HG02970 (cell line): ENCODE measurements at regions not wholly inside any gene's neighbourhood (a gene's known extent, or its start where the extent isn't known, plus 50 kb on each side); places are given as distances from the start of the nearest gene placed in this dataset.

Source experiments
- ATAC-seq: cut with Tn5 transposase; IDR thresholded peaks from one replicate; pipeline ENCODE4 v1.9.1; 2021; ENCODE audit warnings: mild to moderate bottlenecking, moderate library complexity, moderate number of reproducible peaks; ENCODE audit not compliant: unreplicated experiment, low FRiP score

- no peak for ATAC-seq
Measured at GRCh38 chr1:172751683-172752082, 92.8 kb downstream of the FASLG start.

DNA sequence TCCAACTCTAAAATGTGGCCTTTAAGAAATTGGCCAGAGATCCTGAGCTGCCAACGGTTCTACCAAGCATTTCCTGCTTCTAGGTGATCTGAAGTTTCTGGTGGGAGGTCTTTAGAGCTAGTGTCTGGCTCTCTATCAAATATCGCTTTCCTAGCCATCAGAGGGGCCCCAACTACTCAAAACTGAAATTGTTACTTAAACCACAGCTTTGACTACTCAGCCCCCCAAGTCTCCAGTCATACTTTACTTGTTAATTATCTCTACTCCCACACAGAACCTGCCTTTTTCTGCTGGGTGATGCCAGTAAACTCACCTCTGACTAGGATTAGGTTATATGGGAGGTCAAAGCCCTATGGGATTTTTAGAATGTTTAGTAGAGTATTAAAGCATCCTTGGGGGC lies 95.1 kb downstream of the FASLG start:
- no peak for ATAC-seq

DNA sequence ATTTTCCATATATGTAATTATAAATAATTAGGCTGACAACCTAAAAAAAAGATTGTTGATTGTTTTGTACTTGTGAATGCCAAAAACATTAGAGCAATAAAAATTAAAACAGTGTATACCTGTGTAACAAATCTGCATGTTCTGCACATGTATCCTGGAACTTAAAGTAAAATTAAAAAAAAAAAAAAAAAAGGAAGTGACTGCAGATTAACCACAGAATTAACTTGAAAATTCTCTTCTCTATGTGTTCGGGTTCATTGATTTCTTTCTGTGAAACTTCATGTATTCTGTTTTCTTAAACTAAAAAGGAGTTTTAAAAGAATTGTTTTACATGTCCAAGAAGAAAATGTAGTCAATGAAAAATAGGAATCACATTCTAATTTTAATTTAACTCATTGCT lies 95.7 kb downstream of the FASLG start:
- ATAC-seq, result no peak

DNA sequence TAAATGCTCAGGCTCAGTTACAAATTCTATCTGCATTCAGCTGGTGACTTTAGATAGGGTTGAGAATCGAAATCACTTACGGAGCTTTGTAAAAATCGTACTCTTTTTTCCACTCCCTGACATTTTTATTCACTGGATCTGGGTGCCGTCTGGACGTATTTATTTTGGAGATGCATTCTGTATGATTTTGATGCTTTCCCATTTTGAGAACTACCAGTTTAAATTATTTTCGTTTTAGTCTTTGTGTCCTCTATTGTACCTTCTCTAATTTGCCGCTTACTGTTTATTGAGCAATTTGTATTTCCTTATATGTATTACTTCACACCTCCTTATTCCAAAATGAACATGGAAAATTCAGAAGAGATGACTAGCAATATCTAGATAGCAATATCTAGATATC lies 96.2 kb downstream of the FASLG start:
- ATAC-seq, result no peak

- no peak for ATAC-seq
Measured at GRCh38 chr1:172756024-172756423, 97.1 kb downstream of the FASLG start.

DNA sequence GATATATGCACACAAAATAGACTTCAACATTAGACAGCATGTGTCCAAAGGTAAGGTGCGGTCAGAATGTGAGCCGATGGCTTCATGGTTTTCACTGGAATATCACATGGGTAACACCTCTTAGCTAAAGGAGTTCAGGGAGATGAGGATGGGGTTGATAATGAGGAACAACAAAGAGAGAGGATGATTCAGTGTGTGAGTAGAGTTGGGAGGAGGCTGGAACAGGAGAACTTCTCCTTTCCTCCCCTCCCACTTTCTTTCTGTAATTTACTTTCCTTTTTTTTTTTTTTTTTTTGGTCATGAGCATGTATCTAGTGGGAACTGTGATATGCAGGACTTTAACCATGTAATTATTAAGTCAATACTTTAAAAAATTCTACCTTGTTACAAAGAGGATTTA lies 99.4 kb downstream of the FASLG start:
- no peak for ATAC-seq

DNA sequence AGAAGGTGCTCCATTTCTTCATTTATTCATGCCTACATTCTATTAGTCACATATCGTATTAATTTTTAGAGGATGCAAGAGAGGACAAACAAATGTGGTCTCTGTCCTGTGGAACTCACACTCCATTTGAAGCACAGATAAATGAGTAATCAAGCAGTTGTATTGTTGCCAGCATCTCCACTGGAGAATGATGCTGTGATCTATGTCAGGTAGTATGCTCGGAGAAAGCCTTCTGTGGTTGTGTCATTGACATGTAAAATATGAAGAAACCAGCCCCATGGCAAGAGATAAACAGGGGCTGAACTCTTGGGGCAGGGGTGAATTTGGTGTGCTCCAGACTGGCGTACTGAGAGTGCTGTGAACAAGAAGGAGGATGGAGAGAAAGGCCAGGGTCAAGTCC lies 101.2 kb downstream of the FASLG start:
- ATAC-seq, result no peak

DNA sequence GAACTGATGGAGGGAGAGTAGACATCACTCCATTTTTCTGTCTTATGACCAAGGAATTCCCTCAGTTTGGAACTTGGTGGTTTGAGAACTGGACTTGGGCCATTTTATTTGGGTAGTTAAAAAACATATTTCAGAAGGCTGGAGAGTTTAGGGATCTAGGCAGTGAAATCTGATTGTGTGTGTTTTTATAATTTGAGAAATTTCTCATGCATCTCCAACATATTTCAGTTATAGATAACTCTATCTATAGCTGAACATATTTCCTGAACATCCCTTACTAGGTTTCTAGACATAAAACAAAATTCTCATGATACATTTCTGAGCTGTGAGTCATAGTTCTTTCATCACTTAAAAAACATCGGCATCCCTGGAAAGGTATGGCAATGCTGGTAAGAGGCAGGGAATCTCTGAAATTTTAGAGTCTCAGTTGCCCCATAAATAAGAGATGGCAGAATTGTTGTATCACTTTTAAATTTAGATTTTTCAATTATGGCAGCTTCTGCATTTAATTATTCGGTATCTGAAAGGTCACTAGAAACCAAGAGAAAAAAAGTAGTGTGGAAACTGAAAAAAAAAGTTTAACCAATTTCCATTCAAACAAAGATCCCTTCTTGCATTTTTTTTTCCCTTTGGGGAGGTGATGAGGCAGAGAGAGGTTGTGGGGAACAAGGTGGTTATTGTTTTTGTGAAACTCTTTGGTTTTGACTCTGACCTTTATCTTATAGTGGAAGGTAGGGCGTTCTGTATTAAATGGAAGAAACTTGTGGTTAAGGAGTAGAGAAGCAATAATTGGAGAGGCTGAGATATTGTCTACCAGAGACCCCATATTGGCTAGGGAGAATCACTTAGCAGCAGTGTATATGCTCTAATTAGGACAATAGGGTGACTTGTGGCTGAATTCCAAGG lies 102.9 kb downstream of the FASLG start:
- ATAC-seq, result no peak

DNA sequence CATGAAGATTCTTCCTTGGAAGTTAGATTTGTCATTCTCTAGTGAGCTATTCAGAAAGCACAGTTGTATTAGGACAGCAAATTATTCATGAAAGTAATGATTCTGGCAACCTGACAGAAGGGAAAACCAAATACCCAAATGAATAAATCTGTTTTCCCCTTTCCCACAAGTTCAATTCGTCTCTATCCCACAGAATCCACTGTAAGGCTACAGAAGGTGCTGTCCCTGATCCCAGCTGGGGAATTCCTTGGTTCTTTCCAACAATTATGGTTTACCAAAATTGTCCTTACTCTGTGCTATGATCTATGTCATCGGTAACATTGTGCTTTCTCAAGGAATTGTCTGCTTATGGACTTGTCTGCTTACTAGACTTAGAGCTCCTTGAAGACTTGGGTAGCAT lies 104.2 kb downstream of the FASLG start:
- no peak for ATAC-seq

DNA sequence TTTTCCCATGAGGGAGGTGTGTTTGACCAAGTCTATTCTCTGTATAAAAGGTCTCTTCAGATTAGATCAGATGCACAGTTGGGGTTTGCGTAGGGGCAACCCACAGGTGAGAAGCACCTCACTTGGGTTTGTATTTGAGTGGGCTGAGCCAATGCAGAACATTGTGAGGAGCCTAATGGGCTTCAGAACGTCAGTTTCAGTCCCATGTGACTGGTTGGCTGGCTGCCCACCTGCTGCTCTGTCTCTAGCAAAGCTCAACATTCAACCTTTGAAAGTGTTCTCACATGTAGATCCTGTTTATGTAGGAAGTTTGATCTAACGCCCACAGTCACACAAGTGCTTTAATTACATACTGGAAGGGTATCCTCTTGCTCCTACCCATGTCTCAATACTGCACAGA lies 105.5 kb downstream of the FASLG start:
- ATAC-seq, result no peak

- no peak for ATAC-seq
Measured at GRCh38 chr1:172766462-172766861, 107.6 kb downstream of the FASLG start.

- ATAC-seq, result no peak
Measured at GRCh38 chr1:172770071-172770470, 111.2 kb downstream of the FASLG start.

- no peak for ATAC-seq
Measured at GRCh38 chr1:172774561-172774960, 115.7 kb downstream of the FASLG start.

- no peak for ATAC-seq
Measured at GRCh38 chr1:172775606-172776005, 116.7 kb downstream of the FASLG start.

DNA sequence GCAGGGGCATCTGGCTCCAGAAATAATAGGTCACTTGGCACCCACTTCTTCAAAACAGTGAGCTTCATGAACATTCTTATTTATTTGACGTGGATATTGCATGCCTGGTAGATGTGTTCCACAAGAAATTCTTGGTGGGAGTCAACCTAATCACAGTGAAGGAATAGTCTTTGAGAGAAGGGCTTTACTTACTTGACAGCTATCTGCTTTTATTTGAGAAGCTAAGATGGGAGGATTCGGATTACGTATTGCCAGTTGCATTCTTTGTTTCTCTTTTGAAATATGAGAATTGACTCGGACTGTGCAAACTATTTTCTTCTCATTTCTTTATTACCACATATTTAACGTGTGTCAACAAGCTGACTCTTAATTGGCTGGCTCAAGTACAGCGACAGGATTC lies 117.2 kb downstream of the FASLG start:
- ATAC-seq, result no peak

DNA sequence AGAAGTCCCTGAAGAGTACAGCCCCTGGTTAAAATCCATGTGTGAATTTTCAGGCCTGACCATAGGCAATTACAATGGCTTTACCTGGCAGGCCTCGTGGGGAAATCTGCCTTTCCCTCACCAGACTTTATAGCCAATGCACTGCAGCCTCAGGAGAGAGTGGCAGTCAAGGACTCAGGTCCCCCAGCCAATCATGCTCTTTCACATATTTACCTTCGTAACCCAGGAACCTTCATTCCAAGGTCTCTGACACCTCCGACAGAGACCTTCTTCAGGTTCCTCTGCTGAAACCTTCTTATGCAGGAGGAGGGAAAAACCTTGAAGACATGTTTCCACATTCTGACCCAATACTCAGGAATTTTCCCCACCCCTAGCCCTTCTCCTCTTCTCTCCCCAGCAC lies 118.9 kb downstream of the FASLG start:
- no peak for ATAC-seq

DNA sequence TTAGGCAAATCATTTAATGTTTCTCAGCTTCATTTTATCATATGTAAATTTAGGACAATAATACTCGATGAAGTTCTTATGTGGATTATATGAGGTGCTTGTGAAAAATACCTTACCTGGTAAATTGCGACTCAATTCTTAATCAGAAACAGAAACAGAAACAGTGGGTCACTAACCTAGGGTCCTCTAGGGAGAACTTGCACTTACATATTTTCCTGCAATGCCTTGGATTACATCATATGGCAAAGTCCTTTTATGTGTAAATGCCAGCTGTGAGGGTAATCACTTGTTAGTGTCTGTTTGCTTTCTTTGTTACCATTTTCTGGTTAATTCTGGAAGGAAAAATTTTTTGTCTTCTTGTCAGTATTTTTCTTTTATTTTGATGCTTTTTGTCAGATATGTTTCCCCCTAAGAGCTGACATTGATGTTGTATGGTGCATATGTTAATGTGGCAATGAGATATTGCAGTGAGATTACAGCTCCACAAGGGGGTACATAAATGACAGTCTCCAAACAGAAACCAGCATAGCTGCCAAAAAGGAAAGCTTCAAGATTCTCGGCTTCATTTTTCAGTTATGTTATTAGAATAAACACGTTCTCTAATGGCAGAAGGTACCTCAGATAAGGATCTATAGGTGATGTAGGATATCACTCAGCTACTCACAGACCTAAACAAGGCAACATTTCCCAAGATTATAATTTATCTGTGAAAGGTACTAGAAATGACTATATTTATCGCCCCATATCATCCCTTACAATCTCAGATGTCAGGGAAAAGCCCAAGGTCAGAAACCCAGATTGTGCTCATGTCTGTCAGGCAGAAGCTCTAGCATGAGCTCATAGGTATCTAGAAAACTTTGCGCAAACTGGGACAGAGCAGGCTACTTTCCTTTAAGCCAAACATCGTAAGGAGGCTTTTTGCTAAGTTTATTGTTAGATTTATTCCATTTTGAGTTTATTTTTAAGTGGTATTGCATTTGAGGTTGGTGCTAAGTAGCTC lies 119.9 kb downstream of the FASLG start:
- no peak for ATAC-seq

GRCh38 chr1:172779491-172779890 lies 120.6 kb downstream of the FASLG start:
- ATAC-seq, result no peak

GRCh38 chr1:172781513-172782140 lies 122.7 kb downstream of the FASLG start:
- peak; percentile 68 for ATAC-seq

- no peak for ATAC-seq
Measured at GRCh38 chr1:172789840-172790239, 130.9 kb downstream of the FASLG start.

DNA sequence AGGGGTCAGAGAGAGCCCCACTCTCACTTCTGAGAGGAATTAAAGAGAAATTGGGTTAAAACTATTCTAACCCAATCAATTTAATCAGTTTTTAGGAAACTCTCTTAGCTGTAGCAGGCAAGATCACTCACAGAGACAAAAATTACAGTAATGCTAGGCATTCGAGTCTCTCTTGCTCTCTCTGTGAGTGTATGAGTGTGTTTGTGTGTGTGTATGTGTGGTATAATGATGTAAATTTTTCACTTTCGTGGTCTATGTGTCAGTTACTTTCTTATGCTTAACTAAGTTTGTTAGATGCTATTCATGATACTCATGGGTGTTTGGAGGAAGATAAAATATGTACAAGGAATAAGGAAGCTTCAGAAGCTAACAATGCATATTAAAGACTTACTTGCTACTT lies 131.3 kb downstream of the FASLG start:
- ATAC-seq, result no peak
